T-cell (primary cell): ENCODE measurements at regions not wholly inside any gene's neighbourhood (a gene's known extent, or its start where the extent isn't known, plus 50 kb on each side); places are given as distances from the start of the nearest gene placed in this dataset.

ENCODE experiments used
- ATAC-seq, 4 experiments: fragments of 200-7000 bp in 3 of 4; fragments of 150-1000 bp in 1 of 4; cut with Tn5 transposase; replicated peaks in 1 of 4; 1 replicate in 3 of 4; 2 replicates in 1 of 4; pipeline ENCODE4 v1.10.0; 2021; ENCODE audit warnings: moderate library complexity in 3 of 4, mild to moderate bottlenecking in 2 of 4, moderate number of reproducible peaks in 1 of 4
- CTCF ChIA-PET, 2 donors: fragments of 300-600 bp; sonication (Branson Sonifier 250); formaldehyde crosslinking; loops; one replicate each; lab custom pipeline; 2022; ENCODE audit warnings: antibody characterized with exemption in 2 of 2; lab: Charles Lee
- POLR2A ChIA-PET, 2 donors: fragments of 300-600 bp; sonication (Branson Sonifier 250); formaldehyde crosslinking; loops; one replicate each; lab custom pipeline; 2022; ENCODE audit warnings: antibody characterized with exemption in 2 of 2; lab: Charles Lee
- DNase-seq, 35 experiments: peaks; one replicate each; pipeline versions ENCODE4 v3.0.0 to v3.0.0-alpha.2; 2013 to 2023
- H3K27ac ChIP-seq: one replicate; pipeline ENCODE4 v1.5.1; 2013; ENCODE audit warnings: low read length
- H3K27me3 ChIP-seq, 2 experiments: replicated peaks in 1 of 2; 1 replicate in 1 of 2; 2 replicates in 1 of 2; pipeline versions ENCODE4 v1.6.1 to v1.7.0; 2013; ENCODE audit warnings: low read length in 1 of 2, mixed read lengths in 1 of 2; ENCODE audit not compliant: control insufficient read depth in 2 of 2, insufficient read depth in 2 of 2; ENCODE audit errors: extremely low read depth in 1 of 2
- H3K36me3 ChIP-seq, 2 donors: 1 replicate in 1 of 2; 2 replicates in 1 of 2; pipeline versions ENCODE4 v1.6.1 to v1.7.0; 2013; ENCODE audit warnings: low read length in 1 of 2; ENCODE audit not compliant: control insufficient read depth in 2 of 2, insufficient read depth in 1 of 2; ENCODE audit errors: extremely low read depth in 1 of 2
- H3K4me1 ChIP-seq, 2 experiments: 1 replicate in 1 of 2; 2 replicates in 1 of 2; pipeline versions ENCODE4 v1.6.1 to v1.7.0; 2013; ENCODE audit warnings: low read length in 2 of 2, mixed read lengths in 1 of 2; ENCODE audit not compliant: insufficient read depth in 2 of 2, control insufficient read depth in 1 of 2; ENCODE audit errors: extremely low read depth in 1 of 2
- H3K4me3 ChIP-seq, 2 donors: 1 replicate in 1 of 2; 2 replicates in 1 of 2; pipeline versions ENCODE4 v1.5.1 to v1.7.0; 2013; ENCODE audit warnings: mild to moderate bottlenecking in 2 of 2, low read length in 1 of 2, moderate library complexity in 1 of 2; ENCODE audit not compliant: control insufficient read depth in 1 of 2; ENCODE audit errors: extremely low read depth in 1 of 2
- H3K9me3 ChIP-seq: 2 replicates; pipeline ENCODE4 v1.7.0; 2013
- H3K27ac Mint-ChIP-seq, 2 donors: one replicate each; pipeline ENCODE4 v1.8.0; 2020 to 2021; ENCODE audit warnings: mild to moderate bottlenecking in 2 of 2, mixed read lengths in 2 of 2
- H3K27me3 Mint-ChIP-seq, 2 donors: one replicate each; pipeline ENCODE4 v1.8.0; 2021 to 2022; ENCODE audit warnings: mixed read lengths in 2 of 2
- H3K36me3 Mint-ChIP-seq: one replicate; pipeline ENCODE4 v1.8.0; 2021; ENCODE audit warnings: mixed read lengths
- H3K4me1 Mint-ChIP-seq, 3 donors: one replicate each; pipeline ENCODE4 v1.8.0; 2020 to 2022; ENCODE audit warnings: mixed read lengths in 3 of 3, mild to moderate bottlenecking in 1 of 3
- H3K4me3 Mint-ChIP-seq, 3 donors: one replicate each; pipeline ENCODE4 v1.8.0; 2020 to 2022; ENCODE audit warnings: mild to moderate bottlenecking in 3 of 3, mixed read lengths in 3 of 3, moderate library complexity in 3 of 3
- H3K9me3 Mint-ChIP-seq, 3 donors: one replicate each; pipeline ENCODE4 v1.8.0; 2020 to 2022; ENCODE audit warnings: mixed read lengths in 3 of 3
- WGBS: methylation state at CpG from one replicate; pipeline ENCODE4 v1.1.5; 2013; ENCODE audit warnings: missing lambda C conversion rate; ENCODE audit not compliant: insufficient coverage; 5-methylcytosine and 5-hydroxymethylcytosine counted together

DNA sequence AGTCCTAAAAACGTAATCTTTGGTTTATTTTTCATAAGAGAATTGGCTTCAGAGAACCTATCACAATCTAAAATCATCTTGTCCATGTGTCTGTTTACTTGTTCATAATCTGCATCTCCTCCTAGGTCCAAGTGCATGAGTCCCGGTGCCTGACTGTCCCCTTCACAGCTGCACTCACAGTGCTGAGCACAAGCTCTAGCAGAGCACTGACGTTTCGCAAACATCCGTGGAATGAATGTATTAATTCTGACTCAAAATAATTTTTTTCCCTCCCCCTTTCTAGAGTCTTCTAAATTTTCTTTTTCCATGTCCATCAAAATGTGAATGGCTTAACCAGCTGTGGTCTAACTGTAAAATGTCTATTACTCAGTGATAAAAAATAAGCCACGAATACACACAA lies 245.5 kb upstream of the TSHZ3 start:
- ATAC-seq = no peak
- Histone ChIP-seq H3K36me3 (no peaks in the 10 kb centered on the region), H3K4me3 (no peak overlapping the region), H3K27me3 (peaks cover 0 to 9% of the 10 kb centered on the region in 2 experiments), H3K9me3 (no peaks in the 10 kb centered on the region), H3K27ac (no peak overlapping the region), H3K4me1 (no peaks in the 10 kb centered on the region)
- Mint-ChIP-seq H3K36me3 (no peaks in the 10 kb centered on the region), H3K4me3 (no peak overlapping the region), H3K27me3 (peaks cover 6 to 10% of the 10 kb centered on the region in 2 donors), H3K27ac (no peak overlapping the region), H3K4me1 (no peaks in the 10 kb centered on the region), H3K9me3 (peaks cover 0 to 5% (median 0%) of the 10 kb centered on the region in 3 donors)
- POLR2A ChIA-PET = no interaction called here
- 88% methylated on average over 1 of the region's 6 CpGs for WGBS
- CTCF ChIA-PET = no interaction called here
- DNase-seq = no peak

DNA sequence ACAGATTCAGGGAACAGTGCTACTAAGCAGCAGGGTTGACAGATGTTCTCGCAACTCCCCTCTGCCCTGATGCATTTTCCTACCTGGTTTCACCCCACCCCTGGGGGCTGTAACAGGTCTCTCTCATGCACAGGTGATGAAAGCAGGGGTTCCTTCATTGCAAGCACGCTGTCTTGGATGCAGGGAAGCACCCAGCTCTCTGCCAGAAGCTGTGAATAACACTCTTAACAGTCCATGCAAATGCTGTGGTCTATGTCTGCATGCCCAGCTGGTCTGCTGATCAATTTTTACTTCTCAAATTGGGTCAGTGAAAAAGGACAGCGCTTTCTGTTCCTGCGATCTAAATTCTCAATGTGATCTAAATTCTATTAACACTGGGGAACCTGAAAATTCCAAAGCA lies 246.3 kb upstream of the TSHZ3 start:
- Histone ChIP-seq H3K27me3 (peaks cover 0 to 9% of the 10 kb centered on the region in 2 experiments), H3K36me3 (no peaks in the 10 kb centered on the region), H3K4me1 (no peaks in the 10 kb centered on the region), H3K27ac (no peak overlapping the region), H3K4me3 (no peak overlapping the region), H3K9me3 (no peaks in the 10 kb centered on the region)
- H3K27me3 Mint-ChIP-seq = peaks cover 2 to 3% of the 10 kb centered on the region in 2 donors
- DNase-seq = no peak
- H3K36me3 Mint-ChIP-seq = no peaks in the 10 kb centered on the region
- H3K4me3 Mint-ChIP-seq = no peak overlapping the region
- H3K27ac Mint-ChIP-seq = no peak overlapping the region
- peaks cover 0 to 1% (median 0%) of the 10 kb centered on the region in 3 donors for H3K9me3 Mint-ChIP-seq
- ATAC-seq = no peak
- no peaks in the 10 kb centered on the region for H3K4me1 Mint-ChIP-seq
- ChIA-PET CTCF (no interaction called here), POLR2A (no interaction called here)
- 83% methylated on average over 3 of the region's 4 CpGs for WGBS

DNA sequence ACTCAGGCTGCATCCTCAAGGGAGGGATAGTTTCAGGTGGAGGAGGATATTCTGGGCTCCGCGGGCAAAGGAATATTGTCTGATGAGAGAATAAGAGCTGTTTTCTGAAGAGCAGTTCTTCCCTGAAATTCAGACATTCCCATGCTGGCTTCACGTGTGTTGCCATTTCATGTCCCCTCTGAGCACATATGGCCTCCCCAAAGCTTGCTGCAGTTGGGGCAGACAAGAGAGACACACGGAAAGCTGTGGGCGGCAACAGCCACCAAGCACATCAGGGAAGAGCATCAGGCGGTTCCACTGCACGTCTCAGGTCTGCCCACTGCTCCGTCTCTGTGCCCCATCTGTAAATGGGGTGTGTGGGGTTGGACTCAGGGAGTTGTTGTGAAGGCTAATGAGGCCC lies 247.5 kb upstream of the TSHZ3 start:
- Histone ChIP-seq H3K4me1 (no peaks in the 10 kb centered on the region), H3K36me3 (no peaks in the 10 kb centered on the region), H3K27me3 (peaks cover 0 to 9% of the 10 kb centered on the region in 2 experiments), H3K9me3 (no peaks in the 10 kb centered on the region), H3K4me3 (no peak overlapping the region), H3K27ac (no peak overlapping the region)
- no peak for DNase-seq
- POLR2A ChIA-PET = no interaction called here
- Mint-ChIP-seq H3K36me3 (no peaks in the 10 kb centered on the region), H3K27me3 (peaks cover 0 to 3% of the 10 kb centered on the region in 2 donors), H3K4me1 (no peaks in the 10 kb centered on the region), H3K9me3 (no peaks in the 10 kb centered on the region), H3K27ac (no peak overlapping the region), H3K4me3 (no peak overlapping the region)
- WGBS = 86% methylated on average over 6 of the region's 8 CpGs
- CTCF ChIA-PET = no interaction called here
- ATAC-seq = no peak

DNA sequence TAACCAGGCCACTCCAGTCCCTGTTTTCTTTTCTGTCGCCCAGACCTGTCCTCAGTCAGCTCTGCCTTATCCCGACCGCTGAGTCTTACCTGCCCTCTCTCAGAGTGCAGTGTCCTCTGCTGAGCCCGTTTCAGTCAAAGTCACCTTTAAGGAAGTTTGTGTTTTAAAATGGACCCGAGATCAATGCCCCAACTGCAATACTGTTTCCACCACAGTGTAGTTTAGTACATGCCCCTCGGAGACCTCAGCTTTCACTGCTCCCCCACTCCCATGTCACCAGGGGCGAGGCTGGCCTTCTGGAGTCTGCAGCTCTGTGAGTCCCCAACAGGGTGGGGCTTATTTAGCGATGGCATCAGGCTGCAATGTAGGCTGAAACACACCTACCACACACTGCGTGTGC lies 248.4 kb upstream of the TSHZ3 start:
- WGBS = 83% methylated on average over 4 of the region's 9 CpGs
- no peaks in the 10 kb centered on the region for H3K4me1 Mint-ChIP-seq
- DNase-seq (no peak), ATAC-seq (no peak)
- no peak overlapping the region for H3K27ac Mint-ChIP-seq
- ChIA-PET POLR2A (no interaction called here), CTCF (no interaction called here)
- H3K36me3 ChIP-seq = no peaks in the 10 kb centered on the region
- H3K27me3 ChIP-seq = peaks cover 0 to 5% of the 10 kb centered on the region in 2 experiments
- H3K4me3 Mint-ChIP-seq = no peak overlapping the region
- H3K27me3 Mint-ChIP-seq = peaks cover 0 to 3% of the 10 kb centered on the region in 2 donors
- H3K4me3 ChIP-seq = no peak overlapping the region
- no peaks in the 10 kb centered on the region for H3K4me1 ChIP-seq
- no peaks in the 10 kb centered on the region for H3K9me3 Mint-ChIP-seq
- H3K27ac ChIP-seq = no peak overlapping the region
- no peaks in the 10 kb centered on the region for H3K9me3 ChIP-seq
- no peaks in the 10 kb centered on the region for H3K36me3 Mint-ChIP-seq

DNA sequence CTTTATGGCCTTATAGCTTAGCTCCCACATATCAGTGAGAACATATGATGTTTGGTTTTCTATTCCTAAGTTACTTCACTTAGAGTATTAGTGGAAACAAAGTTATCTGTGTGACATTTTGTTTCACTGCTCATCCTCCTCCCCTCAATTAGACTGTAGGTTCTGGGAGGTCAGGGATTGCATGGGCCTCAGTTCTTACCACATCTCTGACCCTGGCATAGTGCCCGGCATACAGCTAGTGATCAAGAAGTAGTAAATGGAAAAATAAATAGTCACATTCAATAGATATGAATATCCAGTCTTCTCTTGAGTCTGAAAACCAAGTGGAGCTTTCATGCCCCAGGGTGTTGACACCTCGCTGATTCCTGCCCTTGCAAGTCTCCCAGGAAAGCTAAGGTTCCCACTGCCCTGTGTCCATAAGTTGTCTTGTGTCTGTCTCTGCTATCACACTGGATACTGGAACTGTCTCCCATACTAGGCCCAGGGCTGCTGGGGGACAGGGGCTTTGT lies 249.5 kb upstream of the TSHZ3 start:
- POLR2A ChIA-PET = no interaction called here
- peaks cover 0 to 3% of the 10 kb centered on the region in 2 donors for H3K27me3 Mint-ChIP-seq
- H3K27ac ChIP-seq = no peak overlapping the region
- WGBS = 69% methylated on average over 1 of the region's 2 CpGs
- H3K9me3 ChIP-seq = no peaks in the 10 kb centered on the region
- H3K9me3 Mint-ChIP-seq = no peaks in the 10 kb centered on the region
- ATAC-seq (no peak), DNase-seq (no peak)
- CTCF ChIA-PET = no interaction called here
- no peak overlapping the region for H3K27ac Mint-ChIP-seq
- H3K36me3 Mint-ChIP-seq = no peaks in the 10 kb centered on the region
- H3K4me1 ChIP-seq = no peaks in the 10 kb centered on the region
- H3K4me1 Mint-ChIP-seq = no peaks in the 10 kb centered on the region
- no peak overlapping the region for H3K4me3 Mint-ChIP-seq
- H3K36me3 ChIP-seq = no peaks in the 10 kb centered on the region
- no peak overlapping the region for H3K4me3 ChIP-seq
- H3K27me3 ChIP-seq = peaks cover 0 to 7% of the 10 kb centered on the region in 2 experiments

DNA sequence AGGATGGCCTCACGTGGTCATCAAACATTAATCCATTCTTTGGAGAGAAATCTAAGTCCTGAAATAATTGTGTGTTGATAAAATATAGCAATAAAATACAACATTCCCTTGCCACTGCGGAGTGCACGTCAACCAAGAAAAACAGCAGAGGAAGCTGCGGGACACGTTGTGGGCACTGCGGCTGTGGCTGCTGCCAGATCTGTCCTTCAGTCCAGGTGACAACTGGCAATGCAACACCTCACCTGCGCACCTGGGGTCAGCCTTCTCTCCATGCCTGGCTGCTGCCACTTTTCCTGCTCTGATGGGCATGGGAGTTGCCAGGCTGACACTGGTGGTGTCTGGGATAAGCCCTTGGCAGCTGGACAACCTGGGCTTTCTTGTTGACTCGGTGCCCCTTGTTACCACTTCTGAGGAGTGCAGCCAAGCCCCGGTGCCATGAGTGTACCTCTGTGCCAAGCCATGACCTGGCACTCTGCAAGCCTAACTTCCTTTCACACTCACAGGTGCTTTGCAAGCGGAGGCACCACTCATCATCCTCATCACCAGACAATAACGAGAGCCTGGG lies 251.6 kb upstream of the TSHZ3 start:
- Mint-ChIP-seq H3K4me3 (no peak overlapping the region), H3K36me3 (no peaks in the 10 kb centered on the region), H3K9me3 (no peaks in the 10 kb centered on the region), H3K27ac (no peak overlapping the region), H3K4me1 (no peaks in the 10 kb centered on the region), H3K27me3 (peaks cover 0 to 12% of the 10 kb centered on the region in 2 donors)
- no peaks in the 10 kb centered on the region for H3K4me1 ChIP-seq
- H3K27me3 ChIP-seq = peaks cover 0 to 10% of the 10 kb centered on the region in 2 experiments
- no peaks in the 10 kb centered on the region for H3K9me3 ChIP-seq
- no peak for DNase-seq
- 87% methylated on average over 8 of the region's 11 CpGs for WGBS
- ATAC-seq = no peak
- no peak overlapping the region for H3K4me3 ChIP-seq
- CTCF ChIA-PET = no interaction called here
- no peaks in the 10 kb centered on the region for H3K36me3 ChIP-seq
- POLR2A ChIA-PET = no interaction called here
- H3K27ac ChIP-seq = no peak overlapping the region

DNA sequence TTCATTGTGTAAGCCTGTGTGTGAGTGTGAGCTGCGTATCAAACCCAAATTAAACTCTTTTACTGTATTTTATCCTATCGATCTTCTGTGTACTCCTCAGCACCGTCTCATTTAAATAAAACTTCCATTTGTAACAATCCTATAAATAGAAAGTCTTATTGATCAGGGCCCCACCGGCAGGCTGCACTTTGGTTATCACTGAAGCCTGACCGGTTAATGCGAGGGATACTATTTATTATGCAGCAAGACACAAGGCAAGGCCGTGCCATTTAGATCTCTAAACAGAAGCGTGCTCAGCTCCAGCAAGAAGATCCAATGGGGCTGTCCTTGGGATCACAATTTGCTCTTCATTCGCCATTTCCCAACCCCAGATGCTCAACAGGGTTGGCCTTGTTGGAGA lies 252.6 kb upstream of the TSHZ3 start:
- no peak overlapping the region for H3K27ac ChIP-seq
- peaks cover 0 to 7% of the 10 kb centered on the region in 2 experiments for H3K27me3 ChIP-seq
- H3K9me3 ChIP-seq = no peaks in the 10 kb centered on the region
- H3K36me3 Mint-ChIP-seq = no peaks in the 10 kb centered on the region
- H3K9me3 Mint-ChIP-seq = no peaks in the 10 kb centered on the region
- H3K36me3 ChIP-seq = no peaks in the 10 kb centered on the region
- no peaks in the 10 kb centered on the region for H3K4me1 ChIP-seq
- ATAC-seq (no peak), DNase-seq (no peak)
- peaks cover 0 to 13% of the 10 kb centered on the region in 2 donors for H3K27me3 Mint-ChIP-seq
- no peaks in the 10 kb centered on the region for H3K4me1 Mint-ChIP-seq
- H3K4me3 ChIP-seq = no peak overlapping the region
- no peak overlapping the region for H3K4me3 Mint-ChIP-seq
- ChIA-PET POLR2A (no interaction called here), CTCF (no interaction called here)
- WGBS = 92% methylated on average over 7 of the region's 9 CpGs
- no peak overlapping the region for H3K27ac Mint-ChIP-seq
